Activated naive CD4-positive, alpha-beta T cell treated with anti-CD3 and anti-CD28 coated beads for 36 hours (primary cell): ENCODE measurements at regions not wholly inside any gene's neighbourhood (a gene's known extent, or its start where the extent isn't known, plus 50 kb on each side); places are given as distances from the start of the nearest gene placed in this dataset.

Experiments used
- CTCF ChIA-PET: fragments of 350-600 bp; sonication (Branson Sonifier 250); formaldehyde crosslinking; loops from one replicate; lab custom pipeline; 2021; ENCODE audit warnings: antibody characterized with exemption; lab: Charles Lee
- DNase-seq: peaks from one replicate; pipeline ENCODE4 v3.0.0-alpha.2; 2020
- H3K27ac Mint-ChIP-seq: one replicate; pipeline ENCODE4 v1.8.0; 2021; ENCODE audit warnings: mild to moderate bottlenecking, mixed read lengths
- H3K27me3 Mint-ChIP-seq: one replicate; pipeline ENCODE4 v1.8.0; 2021; ENCODE audit warnings: low read depth, mixed read lengths
- H3K36me3 Mint-ChIP-seq: one replicate; pipeline ENCODE4 v1.8.0; 2021; ENCODE audit warnings: low read depth, mixed read lengths
- H3K4me1 Mint-ChIP-seq: one replicate; pipeline ENCODE4 v1.8.0; 2021; ENCODE audit warnings: low read depth, mixed read lengths
- H3K4me3 Mint-ChIP-seq: one replicate; pipeline ENCODE4 v1.8.0; 2021; ENCODE audit warnings: mild to moderate bottlenecking, moderate library complexity, mixed read lengths
- H3K9me3 Mint-ChIP-seq: one replicate; pipeline ENCODE4 v1.8.0; 2021; ENCODE audit warnings: mixed read lengths
- intact Hi-C: fragments of 100-400 bp; cut with micrococcal nuclease; formaldehyde crosslinking; loops from one replicate; pipeline ENCODE4 v1.15.1; 2023

DNA sequence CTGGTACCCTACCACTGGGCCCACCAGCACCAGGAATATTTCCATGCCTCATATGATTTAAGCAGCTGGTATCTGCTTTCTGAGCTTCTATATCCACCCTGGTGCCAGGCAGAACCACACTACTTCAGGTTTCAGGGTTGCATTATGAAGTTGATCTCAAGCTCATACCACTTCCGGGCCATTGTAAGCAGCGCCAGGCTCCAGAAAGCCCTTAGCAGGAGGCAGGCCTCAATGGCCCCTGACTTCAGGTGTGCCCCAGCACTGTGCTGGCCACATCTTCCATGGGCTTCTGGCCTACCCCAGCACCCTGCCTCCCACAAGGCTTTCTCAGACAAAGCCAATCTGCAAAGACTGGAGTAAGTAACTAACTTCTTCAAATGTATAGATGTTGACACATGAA, 391.3 kb upstream of the GRM3 start:
- Mint-ChIP-seq H3K9me3 (peaks cover 2% of the 10 kb centered on the region), H3K27me3 (no peaks in the 10 kb centered on the region), H3K4me1 (no peaks in the 10 kb centered on the region), H3K4me3 (no peak overlapping the region), H3K27ac (no peak overlapping the region), H3K36me3 (no peaks in the 10 kb centered on the region)
- CTCF ChIA-PET = no interaction called here
- DNase-seq = no peak
- intact Hi-C loops = no loop called here

DNA sequence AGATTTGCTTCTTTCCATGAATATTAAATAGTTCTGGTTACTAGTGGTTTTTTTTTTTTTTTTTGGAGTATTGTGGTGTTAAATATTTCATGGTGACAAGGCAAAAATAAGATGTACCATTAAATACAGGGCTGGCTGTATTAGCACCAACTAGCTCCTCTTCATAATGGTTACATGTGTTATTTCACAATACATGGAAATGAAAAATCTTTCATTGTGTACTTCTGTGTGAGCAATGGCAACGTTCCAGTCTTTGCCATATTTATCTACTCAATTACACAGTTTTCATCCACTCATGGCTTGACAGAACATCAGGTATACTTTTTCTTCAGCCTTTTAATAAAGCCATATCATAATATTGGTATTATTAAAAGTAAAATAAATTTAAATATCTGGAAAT, 394.7 kb upstream of the GRM3 start:
- CTCF ChIA-PET = no interaction called here
- no peak for DNase-seq
- H3K4me3 Mint-ChIP-seq = no peak overlapping the region
- H3K36me3 Mint-ChIP-seq = no peaks in the 10 kb centered on the region
- peaks cover 6% of the 10 kb centered on the region for H3K9me3 Mint-ChIP-seq
- H3K27me3 Mint-ChIP-seq = no peaks in the 10 kb centered on the region
- H3K4me1 Mint-ChIP-seq = no peaks in the 10 kb centered on the region
- intact Hi-C loops = no loop called here
- no peak overlapping the region for H3K27ac Mint-ChIP-seq

DNA sequence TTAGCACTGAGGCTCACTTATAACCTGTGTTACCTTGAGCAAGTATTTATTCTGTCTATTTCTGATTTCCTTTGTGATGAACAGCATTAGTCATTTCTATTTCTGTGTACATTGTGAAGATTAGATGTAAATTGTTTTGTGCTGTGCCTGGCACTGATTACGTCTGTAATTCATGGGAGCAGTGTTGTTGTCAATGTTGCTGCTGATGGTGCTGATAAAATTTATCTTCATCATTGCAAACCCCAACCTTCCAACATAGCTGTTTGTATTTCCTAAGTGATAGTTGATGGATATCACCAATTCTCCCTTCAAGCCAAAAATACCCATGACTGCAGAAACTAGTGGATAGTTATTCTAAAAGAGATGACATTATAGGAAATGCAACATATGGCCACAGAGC, 400.5 kb upstream of the GRM3 start:
- Mint-ChIP-seq H3K27ac (no peak overlapping the region), H3K4me1 (no peaks in the 10 kb centered on the region)
- CTCF ChIA-PET = no interaction called here

DNA sequence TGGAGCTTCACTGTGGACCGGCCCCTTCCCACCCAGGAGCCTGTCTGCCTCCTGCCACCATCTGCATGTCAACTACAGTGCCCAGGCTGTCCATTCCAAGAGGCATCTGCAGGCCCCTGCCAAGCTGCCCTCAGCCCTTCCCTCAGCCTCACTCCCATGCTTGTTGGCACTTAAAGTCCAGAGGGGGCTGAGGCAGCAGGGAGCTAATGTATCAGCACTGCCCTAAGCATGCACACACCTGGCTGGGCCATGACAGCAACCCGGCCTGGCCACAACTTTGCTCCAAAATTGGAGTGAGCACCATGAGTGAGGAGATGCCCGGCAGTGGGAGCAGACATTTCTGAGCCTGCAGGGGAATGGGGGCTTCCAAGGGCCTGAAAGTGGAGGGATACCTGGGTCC, 417.5 kb upstream of the GRM3 start:
- CTCF ChIA-PET = no interaction called here
- Mint-ChIP-seq H3K27ac (no peak overlapping the region), H3K4me3 (no peak overlapping the region), H3K9me3 (peaks cover 31% of the 10 kb centered on the region), H3K36me3 (no peaks in the 10 kb centered on the region), H3K27me3 (no peaks in the 10 kb centered on the region), H3K4me1 (no peaks in the 10 kb centered on the region)
- DNase-seq = no peak
- intact Hi-C loops = no loop called here

More for the DNA sequence above, 400.5 kb upstream of the GRM3 start:
- Mint-ChIP-seq H3K9me3 (peaks cover 6% of the 10 kb centered on the region), H3K4me3 (no peak overlapping the region), H3K36me3 (no peaks in the 10 kb centered on the region), H3K27me3 (no peaks in the 10 kb centered on the region)
- intact Hi-C loops = no loop called here
- no peak for DNase-seq

DNA sequence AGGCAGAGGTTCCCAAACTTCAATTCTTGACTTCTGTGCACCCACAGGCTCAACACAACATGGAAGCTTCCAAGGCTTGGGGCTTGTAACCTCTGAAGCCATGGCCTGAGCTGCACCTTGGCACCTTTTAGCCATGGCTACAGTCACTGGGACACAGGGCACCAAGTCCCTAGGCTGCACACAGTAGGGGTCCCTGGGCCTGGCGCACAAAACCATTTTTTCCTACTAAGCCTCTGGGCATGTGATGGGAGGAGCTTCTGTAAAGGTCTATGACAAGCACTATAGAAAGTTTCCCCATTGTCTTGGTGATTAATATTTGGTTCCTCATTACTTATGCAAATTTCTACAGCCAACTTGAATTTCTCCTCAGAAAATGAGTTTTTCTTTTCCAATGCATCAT, 420.9 kb upstream of the GRM3 start:
- Mint-ChIP-seq H3K4me1 (no peaks in the 10 kb centered on the region), H3K4me3 (no peak overlapping the region), H3K36me3 (no peaks in the 10 kb centered on the region), H3K9me3 (peaks cover 14% of the 10 kb centered on the region), H3K27me3 (no peaks in the 10 kb centered on the region), H3K27ac (no peak overlapping the region)
- CTCF ChIA-PET = no interaction called here
- intact Hi-C loops = no loop called here
- no peak for DNase-seq

DNA sequence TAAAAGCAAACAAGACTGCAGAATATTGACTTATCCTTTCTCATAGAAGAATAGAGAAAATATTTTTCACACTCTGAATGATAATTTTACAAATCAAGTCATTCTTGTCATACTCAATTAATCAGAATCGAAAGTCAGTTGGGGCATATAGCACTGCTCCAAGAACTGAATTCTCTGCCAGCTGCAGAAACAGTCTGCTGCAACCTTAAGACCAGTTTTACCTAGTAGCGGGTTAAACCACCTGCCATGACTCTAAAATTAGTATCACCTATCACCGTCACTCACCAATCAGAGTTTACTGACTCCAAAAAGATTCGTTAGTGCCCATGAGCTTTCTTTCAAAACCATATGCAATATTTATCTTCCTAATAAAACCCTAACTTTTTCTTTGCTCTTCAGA, 429.0 kb upstream of the GRM3 start:
- intact Hi-C loops = no loop called here
- Mint-ChIP-seq H3K36me3 (no peaks in the 10 kb centered on the region), H3K4me3 (no peak overlapping the region), H3K27me3 (no peaks in the 10 kb centered on the region), H3K27ac (no peak overlapping the region), H3K4me1 (no peaks in the 10 kb centered on the region), H3K9me3 (no peaks in the 10 kb centered on the region)
- CTCF ChIA-PET = no interaction called here
- no peak for DNase-seq

DNA sequence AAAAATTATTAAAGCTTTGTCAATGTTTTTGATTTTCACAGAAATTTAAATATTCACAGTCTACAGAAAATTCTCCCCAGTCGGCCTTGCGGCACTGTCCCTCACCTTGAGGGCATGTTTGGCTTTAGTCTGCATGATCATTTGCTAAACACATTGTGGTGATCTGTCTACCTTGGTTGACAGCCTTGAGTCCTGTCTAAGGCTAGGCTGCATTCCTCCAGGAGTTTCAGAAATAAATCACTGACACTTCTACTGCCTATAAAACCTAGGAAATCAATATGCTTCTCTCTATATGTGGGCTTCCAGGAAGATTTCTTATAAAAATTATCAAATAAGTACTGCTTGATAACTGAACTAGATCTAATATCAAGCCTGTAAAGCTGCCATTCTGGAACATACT, 430.7 kb upstream of the GRM3 start:
- no peaks in the 10 kb centered on the region for H3K36me3 Mint-ChIP-seq
- DNase-seq = no peak
- intact Hi-C loops = no loop called here
- no peaks in the 10 kb centered on the region for H3K27me3 Mint-ChIP-seq
- H3K4me3 Mint-ChIP-seq = no peak overlapping the region
- CTCF ChIA-PET = no interaction called here
- H3K4me1 Mint-ChIP-seq = no peaks in the 10 kb centered on the region
- no peak overlapping the region for H3K27ac Mint-ChIP-seq
- H3K9me3 Mint-ChIP-seq = no peaks in the 10 kb centered on the region

DNA sequence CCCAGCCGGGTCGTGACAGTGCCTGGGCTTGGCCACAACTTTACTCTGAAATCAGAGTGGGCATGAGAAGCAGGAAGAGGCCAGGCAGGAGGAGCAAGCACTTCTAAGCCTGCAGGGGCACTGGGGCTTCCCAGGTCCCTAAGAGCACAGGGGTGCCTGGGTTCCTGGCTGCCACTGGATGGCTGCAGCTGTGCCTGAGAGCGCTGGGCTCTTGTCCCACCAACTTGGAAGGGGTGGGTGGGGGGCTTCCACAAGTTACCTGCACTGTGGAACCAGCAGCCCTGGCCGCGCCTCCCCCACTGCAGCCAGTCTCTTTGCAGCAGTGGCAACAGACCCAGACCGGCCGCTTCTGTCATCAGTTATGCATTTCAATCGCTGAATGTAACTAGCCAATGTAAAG, 434.7 kb upstream of the GRM3 start:
- Mint-ChIP-seq H3K4me3 (no peak overlapping the region), H3K9me3 (no peaks in the 10 kb centered on the region), H3K36me3 (no peaks in the 10 kb centered on the region), H3K27me3 (no peaks in the 10 kb centered on the region), H3K27ac (no peak overlapping the region), H3K4me1 (no peaks in the 10 kb centered on the region)
- intact Hi-C loops = no loop called here
- DNase-seq = no peak
- CTCF ChIA-PET = interaction anchor here (0.6 kb wide), 1 partner anchor 320 kb away, joined by 3 read pairs; no protein-coding TSS in a partner anchor

DNA sequence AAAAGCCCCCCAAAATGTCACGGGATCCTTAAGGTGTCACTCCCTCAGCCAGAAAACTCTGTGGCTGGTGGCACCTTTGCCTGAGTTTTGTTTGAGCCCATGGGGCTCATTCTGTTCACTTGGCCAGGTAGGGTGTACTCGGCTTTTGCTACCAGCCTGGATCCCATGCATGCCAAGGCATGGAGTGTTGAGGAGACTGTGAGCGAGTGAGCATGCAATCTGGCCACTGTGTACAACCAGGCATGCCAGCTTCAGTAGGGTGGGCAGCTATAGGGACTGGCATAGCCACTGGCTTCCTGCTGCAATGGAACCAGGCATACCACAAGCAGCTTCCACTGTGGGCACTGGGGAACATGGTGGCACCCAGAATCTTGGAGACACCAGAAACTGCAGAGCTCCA, 436.0 kb upstream of the GRM3 start:
- H3K4me3 Mint-ChIP-seq = no peak overlapping the region
- CTCF ChIA-PET = no interaction called here
- intact Hi-C loops = no loop called here
- no peak overlapping the region for H3K27ac Mint-ChIP-seq
- H3K27me3 Mint-ChIP-seq = no peaks in the 10 kb centered on the region
- H3K9me3 Mint-ChIP-seq = peaks cover 2% of the 10 kb centered on the region
- no peaks in the 10 kb centered on the region for H3K4me1 Mint-ChIP-seq
- DNase-seq = no peak
- no peaks in the 10 kb centered on the region for H3K36me3 Mint-ChIP-seq

DNA sequence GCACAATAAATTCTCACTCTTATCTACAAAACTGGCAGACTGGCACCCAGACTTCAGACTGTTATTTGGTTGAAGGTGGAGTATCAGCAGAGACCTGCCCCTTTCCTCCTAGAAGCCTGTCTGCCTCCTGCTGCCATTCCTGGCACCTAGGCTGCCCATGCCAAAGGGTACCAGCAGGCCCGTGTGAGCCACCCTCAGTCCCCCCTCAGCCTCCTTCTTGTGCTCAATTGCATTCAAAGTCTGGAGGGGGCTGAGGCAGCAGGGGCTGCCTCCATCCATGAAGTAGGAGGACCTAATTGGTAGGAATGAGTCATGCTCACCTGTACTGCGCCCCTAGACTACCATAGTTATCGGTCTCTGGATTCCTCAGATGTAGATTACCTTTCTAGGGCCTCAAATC, 440.9 kb upstream of the GRM3 start:
- Mint-ChIP-seq H3K4me1 (no peaks in the 10 kb centered on the region), H3K9me3 (peaks cover 3% of the 10 kb centered on the region), H3K36me3 (no peaks in the 10 kb centered on the region), H3K27me3 (no peaks in the 10 kb centered on the region), H3K4me3 (no peak overlapping the region), H3K27ac (no peak overlapping the region)
- no peak for DNase-seq
- CTCF ChIA-PET = no interaction called here
- intact Hi-C loops = no loop called here

DNA sequence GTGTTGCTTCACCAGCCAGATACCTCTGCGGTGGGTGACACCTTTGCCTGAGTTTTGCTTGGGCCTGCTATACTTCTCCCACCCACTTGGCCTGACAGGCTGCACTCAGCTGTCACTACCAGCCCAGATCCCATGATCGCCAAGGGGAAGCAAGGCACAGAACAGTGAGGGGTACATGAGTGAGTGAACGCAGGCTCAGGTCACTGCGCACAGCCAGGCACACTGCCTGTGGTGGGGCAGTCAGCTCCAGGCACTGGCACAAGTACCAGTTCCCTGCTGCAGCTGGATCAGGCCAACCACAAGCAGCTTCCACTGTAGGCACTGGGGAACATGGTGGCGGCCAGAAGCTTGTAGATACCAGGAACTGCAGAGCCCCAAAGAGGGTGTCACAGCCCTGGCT, 441.9 kb upstream of the GRM3 start:
- intact Hi-C loops = no loop called here
- Mint-ChIP-seq H3K4me1 (no peaks in the 10 kb centered on the region), H3K4me3 (no peak overlapping the region), H3K36me3 (no peaks in the 10 kb centered on the region), H3K27me3 (no peaks in the 10 kb centered on the region), H3K27ac (no peak overlapping the region), H3K9me3 (peaks cover 5% of the 10 kb centered on the region)
- CTCF ChIA-PET = no interaction called here
- no peak for DNase-seq

DNA sequence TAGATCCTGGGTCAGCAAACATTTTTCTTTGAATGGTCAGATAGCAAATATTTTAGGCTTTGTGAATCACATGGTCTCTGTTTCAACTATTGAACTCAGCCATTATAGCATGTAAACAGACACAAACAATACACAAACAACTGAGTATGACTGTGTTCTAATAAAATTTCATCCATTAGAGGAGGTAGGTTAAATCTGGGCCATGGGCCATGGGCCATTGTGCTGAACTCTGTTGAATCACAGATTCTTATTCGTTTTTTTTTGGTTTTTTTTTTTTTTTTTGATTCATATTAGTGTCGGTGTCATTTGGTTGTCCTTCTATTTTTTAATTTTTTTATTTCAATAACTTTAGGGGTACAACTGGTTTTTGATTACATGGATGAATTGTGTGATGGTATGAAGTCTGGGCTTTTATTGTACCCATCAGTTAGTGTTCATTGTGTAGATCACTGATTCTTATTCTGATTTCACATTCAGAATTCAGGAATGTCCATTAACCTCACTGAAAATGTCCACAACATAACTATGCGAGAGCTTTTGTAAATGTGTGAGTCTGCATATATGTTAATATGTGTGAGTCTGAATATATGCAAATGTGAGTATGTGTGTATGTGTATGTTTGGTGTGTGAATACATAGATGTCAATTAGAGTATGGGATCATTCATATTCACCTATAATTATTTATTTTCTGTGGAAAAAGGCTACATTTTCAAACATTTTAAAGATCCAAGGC, 443.7 kb upstream of the GRM3 start:
- intact Hi-C loops = no loop called here
- H3K27ac Mint-ChIP-seq = no peak overlapping the region
- no peaks in the 10 kb centered on the region for H3K27me3 Mint-ChIP-seq
- no peak overlapping the region for H3K4me3 Mint-ChIP-seq
- no peaks in the 10 kb centered on the region for H3K36me3 Mint-ChIP-seq
- no peaks in the 10 kb centered on the region for H3K4me1 Mint-ChIP-seq
- CTCF ChIA-PET = no interaction called here
- no peak for DNase-seq
- peaks cover 5% of the 10 kb centered on the region for H3K9me3 Mint-ChIP-seq

DNA sequence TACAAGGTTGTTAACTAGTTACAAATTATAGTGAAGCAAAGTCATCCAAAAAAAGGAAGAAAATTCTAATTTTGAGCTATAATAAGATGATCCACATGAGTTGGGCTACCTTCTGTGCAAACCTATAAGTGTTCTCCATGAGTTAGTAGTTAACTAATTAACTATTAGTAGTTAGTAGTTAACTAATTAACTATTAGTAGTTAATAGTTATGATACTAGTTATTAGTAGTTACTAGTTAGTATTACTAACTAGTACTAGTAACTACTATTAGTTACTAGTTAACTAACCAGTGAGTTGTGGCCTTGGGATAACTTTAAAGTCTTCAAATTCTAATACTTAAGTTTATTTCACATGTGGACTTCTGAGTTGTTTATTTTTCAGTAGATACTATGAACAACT, 453.4 kb upstream of the GRM3 start:
- Mint-ChIP-seq H3K4me3 (no peak overlapping the region), H3K27me3 (no peaks in the 10 kb centered on the region), H3K27ac (no peak overlapping the region), H3K4me1 (no peaks in the 10 kb centered on the region), H3K36me3 (no peaks in the 10 kb centered on the region), H3K9me3 (peaks cover 2% of the 10 kb centered on the region)
- intact Hi-C loops = no loop called here
- CTCF ChIA-PET = no interaction called here
- DNase-seq = no peak
